ENCODE measurements at regions not wholly inside any gene's neighbourhood (a gene's known extent, or its start where the extent isn't known, plus 50 kb on each side); places are given as distances from the start of the nearest gene placed in this dataset.
A peak's percentile ranks its signal among the peaks of the same experiment; 100 is the strongest.
"Not testable (repeated sequence)": the region's sequence is repeated elsewhere in the genome, so short reads cannot be mapped to it uniquely, and the experiment has no call there.

DNA sequence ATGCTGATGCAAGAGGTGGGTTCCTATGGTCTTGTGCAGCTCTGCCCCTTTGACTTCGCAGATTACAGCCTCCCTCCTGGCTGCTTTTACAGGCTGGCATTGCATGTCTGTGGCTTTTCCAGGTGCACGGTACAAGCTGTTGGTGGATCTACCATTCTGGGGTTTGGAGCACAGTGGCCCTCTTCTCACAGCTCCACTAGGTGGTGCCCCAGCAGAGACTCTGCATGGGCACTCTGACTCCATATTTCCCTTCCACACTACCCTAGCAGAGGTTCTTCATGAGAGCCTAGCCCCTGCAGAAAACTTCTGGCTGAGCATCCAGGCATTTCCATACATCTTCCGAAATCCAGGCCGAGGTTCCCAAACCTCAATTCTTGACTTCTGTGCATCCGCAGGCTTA lies 989.0 kb downstream of the PLA2G4A start:
- DNase-seq (ENCODE audit: low spot score), result no peak

- DNase-seq (ENCODE audit: low spot score), result no peak
Measured at GRCh38 chr1:187819086-187819485, 990.3 kb downstream of the PLA2G4A start.

DNA sequence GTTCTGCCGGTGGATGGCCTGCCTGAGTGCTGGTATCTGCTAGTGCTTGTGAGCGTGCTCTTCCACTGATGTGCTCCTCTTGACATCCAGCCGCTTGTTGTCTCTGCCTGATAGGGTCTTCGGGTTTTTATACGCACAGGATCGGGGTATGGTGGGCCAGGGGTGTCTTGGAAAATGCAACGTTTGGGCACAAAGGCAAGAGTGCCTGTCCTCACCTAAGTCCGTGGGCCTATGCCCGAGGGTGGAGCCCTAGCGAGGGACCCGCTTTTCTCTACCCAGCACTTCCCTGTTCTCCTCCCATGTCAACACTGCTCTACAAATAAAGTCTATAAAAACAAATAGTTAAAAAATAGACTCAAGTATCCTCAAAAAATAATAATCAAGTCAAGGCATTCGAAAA lies 1007.8 kb downstream of the PLA2G4A start:
- DNase-seq (ENCODE audit: low spot score), result no peak

DNA sequence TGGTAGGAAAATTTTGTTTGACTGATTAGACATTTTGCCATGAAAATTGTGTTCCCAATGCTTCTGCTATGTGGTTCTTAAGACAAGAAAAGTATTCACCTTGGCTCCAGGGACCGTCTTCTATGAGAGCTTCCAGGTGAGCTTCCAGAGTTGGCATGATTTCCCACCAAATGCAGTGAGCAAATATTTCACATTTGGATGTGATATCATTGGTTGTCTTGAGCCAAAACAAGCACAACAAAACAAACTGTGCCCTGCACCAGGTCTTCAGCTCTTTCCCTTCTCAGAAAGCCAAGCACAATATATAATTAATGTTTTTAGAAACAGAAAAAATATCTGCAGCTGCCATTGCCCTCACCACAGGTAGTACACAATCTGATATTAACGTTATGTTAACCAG lies 1009.0 kb downstream of the PLA2G4A start:
- no peak for DNase-seq (ENCODE audit: low spot score)

- peak; percentile 11 for DNase-seq (ENCODE audit: low spot score)
Measured at GRCh38 chr1:187838335-187839293, 1009.9 kb downstream of the PLA2G4A start.

GRCh38 chr1:187839873-187840272 lies 1011.1 kb downstream of the PLA2G4A start:
- DNase-seq (ENCODE audit: low spot score), result no peak

- peak; percentile 67 for DNase-seq (ENCODE audit: low spot score)
Measured at GRCh38 chr1:187840557-187840956, 1011.8 kb downstream of the PLA2G4A start.

DNA sequence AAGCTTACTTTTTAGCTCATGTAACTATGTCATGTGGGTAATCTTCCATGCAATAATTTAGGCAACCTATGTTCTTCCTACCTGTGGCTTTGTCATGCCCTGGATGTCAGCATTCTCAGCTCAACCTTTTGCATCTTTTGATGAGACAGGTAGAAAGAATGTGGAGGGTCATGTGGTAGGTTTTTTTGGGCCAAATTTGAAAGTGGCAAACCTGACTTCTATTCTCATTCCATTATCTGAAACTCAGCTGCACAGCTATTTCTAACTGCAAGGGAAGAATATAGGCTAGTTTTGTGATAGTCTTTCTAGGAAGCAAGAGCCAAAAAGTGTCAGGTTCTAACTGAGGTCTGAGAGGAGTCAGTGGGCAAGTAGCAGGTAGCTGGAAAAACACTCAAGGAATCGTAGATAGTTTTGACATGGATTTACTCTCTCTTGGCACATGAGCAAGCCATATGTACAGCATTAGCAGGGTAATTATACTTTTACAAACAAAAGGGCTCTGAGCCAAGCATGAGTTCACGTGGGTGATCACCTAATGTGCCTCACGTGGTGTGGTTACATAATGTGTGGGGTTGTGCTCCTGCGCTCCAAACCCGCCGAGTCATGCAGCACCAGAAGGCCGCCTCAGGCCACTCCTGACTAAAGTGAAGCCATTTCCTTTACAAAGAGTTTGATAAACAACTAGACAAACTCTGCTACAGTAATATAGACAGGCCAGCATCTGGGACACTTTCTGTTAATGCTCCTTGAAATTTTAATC lies 1013.8 kb downstream of the PLA2G4A start:
- no peak for DNase-seq (ENCODE audit: low spot score)

GRCh38 chr1:187844313-187844712 lies 1015.6 kb downstream of the PLA2G4A start:
- DNase-seq (ENCODE audit: low spot score), result no peak

- no peak for DNase-seq (ENCODE audit: low spot score)
Measured at GRCh38 chr1:187847531-187847930, 1018.8 kb downstream of the PLA2G4A start.

- peak; percentile 72 for DNase-seq (ENCODE audit: low spot score)
Measured at GRCh38 chr1:187848321-187848720, 1019.6 kb downstream of the PLA2G4A start.

GRCh38 chr1:187850146-187850545 lies 1021.4 kb downstream of the PLA2G4A start:
- not testable (repeated sequence) for DNase-seq (ENCODE audit: low spot score)

GRCh38 chr1:187853505-187853904 lies 1024.8 kb downstream of the PLA2G4A start:
- DNase-seq (ENCODE audit: low spot score), result no peak

DNA sequence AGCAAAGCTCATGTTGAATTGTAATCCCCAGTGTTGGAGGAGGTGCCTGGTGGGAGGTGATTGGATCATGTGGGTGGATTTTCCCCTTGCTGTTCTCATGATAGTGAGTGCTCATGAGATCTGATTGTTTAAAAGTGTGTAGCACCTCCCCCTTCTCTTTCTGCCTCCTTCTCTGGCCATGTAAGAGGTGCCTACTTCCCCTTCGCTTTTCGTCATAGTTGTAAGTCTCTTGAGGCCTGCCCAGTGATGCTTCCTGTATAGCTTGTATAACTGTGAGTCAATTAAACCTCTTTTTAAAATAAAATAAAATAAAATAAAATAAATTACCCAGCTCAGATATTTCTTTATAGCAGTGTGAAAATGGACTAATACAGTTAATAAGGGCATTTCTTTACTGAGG lies 1025.7 kb downstream of the PLA2G4A start:
- no peak for DNase-seq (ENCODE audit: low spot score)

- no peak for DNase-seq (ENCODE audit: low spot score)
Measured at GRCh38 chr1:187862506-187862905, 1033.8 kb downstream of the PLA2G4A start.

- peak; percentile 42 for DNase-seq (ENCODE audit: low spot score)
Measured at GRCh38 chr1:187870552-187870951, 1041.8 kb downstream of the PLA2G4A start.

GRCh38 chr1:187871177-187871845 lies 1042.6 kb downstream of the PLA2G4A start:
- DNase-seq (ENCODE audit: low spot score), result peak; percentile 23

- peak; percentile 77 for DNase-seq (ENCODE audit: low spot score)
Measured at GRCh38 chr1:187872550-187872949, 1043.8 kb downstream of the PLA2G4A start.

- DNase-seq (ENCODE audit: low spot score), result no peak
Measured at GRCh38 chr1:187873126-187873525, 1044.4 kb downstream of the PLA2G4A start.

GRCh38 chr1:187876775-187877174 lies 1048.0 kb downstream of the PLA2G4A start:
- no peak for DNase-seq (ENCODE audit: low spot score)

DNA sequence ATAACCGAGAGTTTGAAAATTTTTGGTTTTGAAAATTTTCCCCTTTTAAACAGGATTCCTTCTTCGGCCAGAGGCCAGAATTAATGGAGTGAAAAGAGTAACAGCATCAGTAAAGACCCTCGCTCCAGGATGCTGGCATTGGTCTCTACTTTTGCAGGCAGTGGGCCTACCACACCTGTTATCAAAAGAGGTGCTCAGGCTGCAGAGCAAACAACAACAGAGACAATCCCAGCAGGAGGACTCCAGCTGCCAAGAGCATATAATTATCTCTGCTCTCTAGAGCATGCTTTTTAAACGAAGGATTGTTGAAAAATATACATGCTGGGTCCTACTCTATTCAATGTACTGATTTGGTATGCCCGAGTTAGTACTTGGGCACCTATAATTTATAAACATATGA lies 1048.5 kb downstream of the PLA2G4A start:
- DNase-seq (ENCODE audit: low spot score), result no peak

DNA sequence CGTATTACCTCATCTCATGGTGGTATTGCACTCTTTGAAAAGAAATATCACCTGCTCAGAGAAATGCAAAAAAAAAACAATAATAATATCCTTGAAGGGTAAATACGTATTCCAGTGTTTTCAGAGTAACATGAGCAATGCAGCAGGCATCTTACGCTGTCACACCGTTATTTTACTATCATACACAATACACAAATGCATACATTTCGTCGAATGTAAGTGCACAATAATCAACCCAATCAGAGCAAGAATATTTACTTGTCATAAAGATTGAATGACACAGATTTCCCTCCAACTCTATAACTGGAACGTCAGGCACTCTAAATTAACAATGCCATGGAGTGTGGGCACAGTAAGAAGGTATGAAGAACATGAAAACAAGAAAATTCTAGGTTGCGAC lies 1050.1 kb downstream of the PLA2G4A start:
- DNase-seq (ENCODE audit: low spot score), result no peak

Measured in umbilical cord (tissue), 1 donor.